Stomach (tissue), 4 donors: ENCODE measurements at regions not wholly inside any gene's neighbourhood (a gene's known extent, or its start where the extent isn't known, plus 50 kb on each side); places are given as distances from the start of the nearest gene placed in this dataset.

ENCODE experiments used
- CTCF ChIP-seq, 7 experiments: fragments of 450-650 bp in 4 of 7; fragments of 200-600 bp in 3 of 7; sonication (generic) in 3 of 7; IDR thresholded peaks; one replicate each; pipeline ENCODE4 v1.5.1; 2016 to 2019; ENCODE audit warnings: antibody characterized with exemption in 7 of 7, control low read depth in 2 of 7, mild to moderate bottlenecking in 1 of 7
- POLR2A ChIP-seq, 4 donors: fragments of 450-650 bp; IDR thresholded peaks; one replicate each; pipeline ENCODE4 v1.6.1; 2016; ENCODE audit warnings: antibody characterized with exemption in 4 of 4, control low read depth in 2 of 4, mild to moderate bottlenecking in 1 of 4, moderate library complexity in 1 of 4

- TF ChIP-seq POLR2A (IDR thresholded peaks at IDR 0.05), result no peak
- no peak for TF ChIP-seq CTCF (IDR thresholded peaks at IDR 0.05)
Observed at GRCh38 chr6:6414931-6415330, 94.5 kb upstream of the F13A1 start.
